Lung (tissue), 11 donors: ENCODE measurements at regions not wholly inside any gene's neighbourhood (a gene's known extent, or its start where the extent isn't known, plus 50 kb on each side); places are given as distances from the start of the nearest gene placed in this dataset.

Source experiments
- ATAC-seq: fragments of 200-7000 bp; cut with Tn5 transposase; one replicate; pipeline ENCODE4 v1.9.1; 2020; ENCODE audit warnings: moderate number of reproducible peaks; ENCODE audit not compliant: insufficient read depth, low FRiP score
- DNase-seq, 3 donors: peaks; one replicate each; pipeline ENCODE4 v3.0.0-alpha.2; 2013 to 2017
- H3K27ac ChIP-seq, 2 donors: one replicate each; pipeline ENCODE4 v1.5.1; 2013; ENCODE audit warnings: mild to moderate bottlenecking in 2 of 2, moderate library complexity in 2 of 2, control low read depth in 1 of 2, inconsistent platforms in 1 of 2, low read depth in 1 of 2, low read length in 1 of 2
- H3K27me3 ChIP-seq, 3 donors: one replicate each; pipeline ENCODE4 v1.5.1; 2013; ENCODE audit warnings: low read length in 2 of 3; ENCODE audit not compliant: control insufficient read depth in 3 of 3, insufficient read depth in 3 of 3
- H3K36me3 ChIP-seq, 4 donors: one replicate each; pipeline ENCODE4 v1.5.1; 2013; ENCODE audit warnings: low read length in 4 of 4, mild to moderate bottlenecking in 1 of 4, moderate library complexity in 1 of 4; ENCODE audit not compliant: control insufficient read depth in 4 of 4, insufficient read depth in 4 of 4
- H3K4me1 ChIP-seq, 5 donors: one replicate each; pipeline ENCODE4 v1.5.1; 2013; ENCODE audit warnings: low read length in 5 of 5, mild to moderate bottlenecking in 2 of 5, moderate library complexity in 1 of 5; ENCODE audit not compliant: control insufficient read depth in 5 of 5, insufficient read depth in 5 of 5
- H3K4me3 ChIP-seq: one replicate; pipeline ENCODE4 v1.5.1; 2013; ENCODE audit warnings: mild to moderate bottlenecking, control low read depth, moderate library complexity
- H3K9ac ChIP-seq, 2 donors: one replicate each; pipeline ENCODE4 v1.5.1; 2013; ENCODE audit warnings: low read length in 2 of 2, control low read depth in 1 of 2; ENCODE audit not compliant: insufficient read depth in 1 of 2
- H3K9me3 ChIP-seq, 4 donors: one replicate each; pipeline ENCODE4 v1.5.1; 2013; ENCODE audit warnings: low read length in 3 of 4, mild to moderate bottlenecking in 1 of 4, moderate library complexity in 1 of 4; ENCODE audit not compliant: control insufficient read depth in 4 of 4, insufficient read depth in 3 of 4
- WGBS, 2 donors: extraction: QIAGEN DNeasy Blood & Tissue Kit; methylation state at CpG; one replicate each; pipeline ENCODE4 v1.1.7; 2013; 5-methylcytosine and 5-hydroxymethylcytosine counted together
- TF ChIP-seq, protein P1 (sequence below): IDR thresholded peaks from 2 replicates; pipeline ENCODE4 v1.5.1; 2012; ENCODE audit warnings: mild to moderate bottlenecking; ENCODE audit errors: control extremely low read depth, extremely low read depth
- donor health status: control.
- donor health status: control.
- donor health status: Bipolar disorder and iron deficiency.
- donor health status: healthy.
- donor health status: DM: yes; HTN: yes; CAD: no.

DNA sequence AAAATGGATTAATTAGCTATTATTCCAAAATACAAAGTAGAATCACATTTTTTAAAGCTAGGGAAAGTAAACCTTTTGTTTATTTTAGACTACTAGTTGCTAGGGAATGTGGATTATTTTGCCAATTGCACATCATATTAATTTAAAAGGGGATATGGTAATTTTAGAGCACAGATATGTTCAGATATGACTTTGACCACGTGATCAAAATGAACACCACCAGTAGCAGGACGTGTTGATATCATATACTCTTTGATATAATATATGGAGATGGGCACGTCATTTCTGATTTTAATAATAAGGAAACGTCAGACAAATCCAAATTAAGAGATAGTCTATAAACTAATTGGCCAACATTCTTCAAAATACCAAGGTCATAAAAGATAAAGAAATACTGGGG, 1188.3 kb upstream of the CNTN5 start:
- Histone ChIP-seq H3K27me3 (no peaks in the 10 kb centered on the region), H3K9me3 (no peaks in the 10 kb centered on the region), H3K4me3 (no peak overlapping the region), H3K36me3 (no peaks in the 10 kb centered on the region), H3K9ac (no peak overlapping the region), H3K27ac (no peak overlapping the region), H3K4me1 (no peaks in the 10 kb centered on the region)
- ATAC-seq (no peak), DNase-seq (no peak)
- 66 to 75% methylated on average over 4 of the region's 4 CpGs for WGBS, 2 donors
- TF ChIP-seq, protein P1, sequence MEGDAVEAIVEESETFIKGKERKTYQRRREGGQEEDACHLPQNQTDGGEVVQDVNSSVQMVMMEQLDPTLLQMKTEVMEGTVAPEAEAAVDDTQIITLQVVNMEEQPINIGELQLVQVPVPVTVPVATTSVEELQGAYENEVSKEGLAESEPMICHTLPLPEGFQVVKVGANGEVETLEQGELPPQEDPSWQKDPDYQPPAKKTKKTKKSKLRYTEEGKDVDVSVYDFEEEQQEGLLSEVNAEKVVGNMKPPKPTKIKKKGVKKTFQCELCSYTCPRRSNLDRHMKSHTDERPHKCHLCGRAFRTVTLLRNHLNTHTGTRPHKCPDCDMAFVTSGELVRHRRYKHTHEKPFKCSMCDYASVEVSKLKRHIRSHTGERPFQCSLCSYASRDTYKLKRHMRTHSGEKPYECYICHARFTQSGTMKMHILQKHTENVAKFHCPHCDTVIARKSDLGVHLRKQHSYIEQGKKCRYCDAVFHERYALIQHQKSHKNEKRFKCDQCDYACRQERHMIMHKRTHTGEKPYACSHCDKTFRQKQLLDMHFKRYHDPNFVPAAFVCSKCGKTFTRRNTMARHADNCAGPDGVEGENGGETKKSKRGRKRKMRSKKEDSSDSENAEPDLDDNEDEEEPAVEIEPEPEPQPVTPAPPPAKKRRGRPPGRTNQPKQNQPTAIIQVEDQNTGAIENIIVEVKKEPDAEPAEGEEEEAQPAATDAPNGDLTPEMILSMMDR = no peak

DNA sequence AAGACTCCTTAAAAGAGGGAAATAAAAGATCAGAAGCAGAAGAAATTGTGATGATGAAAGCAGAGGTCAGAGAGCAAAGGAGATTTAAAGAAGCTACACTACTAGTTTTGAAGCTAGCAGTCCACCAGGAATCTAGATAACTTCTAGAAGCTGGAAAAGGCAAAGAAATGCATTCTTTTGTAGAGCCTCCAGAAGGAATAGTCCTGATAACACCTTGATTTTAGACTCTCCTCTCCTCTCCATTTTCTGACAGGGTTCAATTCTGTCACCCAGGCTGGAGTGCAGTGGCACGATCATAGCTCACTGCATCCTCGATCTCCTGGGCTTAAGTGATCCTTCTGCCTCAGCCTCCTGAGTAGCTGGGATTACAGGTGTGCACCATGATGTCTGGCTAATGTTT, 1187.3 kb upstream of the CNTN5 start:
- ATAC-seq (no peak), DNase-seq (no peak)
- 83 to 96% methylated on average over 2 of the region's 2 CpGs for WGBS, 2 donors
- H3K27me3 ChIP-seq = no peaks in the 10 kb centered on the region
- H3K4me3 ChIP-seq = no peak overlapping the region
- H3K4me1 ChIP-seq = no peaks in the 10 kb centered on the region
- no peaks in the 10 kb centered on the region for H3K9me3 ChIP-seq
- no peak overlapping the region for H3K9ac ChIP-seq
- H3K36me3 ChIP-seq = no peaks in the 10 kb centered on the region
- TF ChIP-seq, protein P1 = no peak
- H3K27ac ChIP-seq = no peak overlapping the region

DNA sequence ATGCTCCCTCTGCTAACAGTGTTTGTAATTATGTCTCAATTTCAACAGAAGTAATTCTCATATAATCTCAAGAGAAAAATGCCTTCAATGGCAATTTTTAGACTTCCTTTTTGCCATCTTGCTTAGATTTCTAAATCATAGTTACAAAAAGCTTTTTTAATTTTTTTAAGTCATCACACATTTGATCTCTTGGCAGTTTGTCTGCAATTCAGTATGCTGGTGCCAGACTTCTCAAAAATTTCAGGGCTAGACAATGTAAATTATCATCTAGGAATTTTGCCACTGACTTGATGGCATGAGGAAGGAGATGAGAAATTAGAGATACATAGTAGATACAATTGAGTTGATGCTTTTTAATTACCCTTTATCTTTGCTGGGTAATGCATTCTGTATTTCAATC, 1176.7 kb upstream of the CNTN5 start:
- TF ChIP-seq, protein P1 = no peak
- Histone ChIP-seq H3K4me3 (no peak overlapping the region), H3K9ac (no peak overlapping the region), H3K4me1 (no peaks in the 10 kb centered on the region), H3K27ac (no peak overlapping the region), H3K36me3 (no peaks in the 10 kb centered on the region), H3K9me3 (peaks cover 0 to 5% (median under 1%) of the 10 kb centered on the region in 4 donors), H3K27me3 (no peaks in the 10 kb centered on the region)
- DNase-seq (no peak), ATAC-seq (no peak)

DNA sequence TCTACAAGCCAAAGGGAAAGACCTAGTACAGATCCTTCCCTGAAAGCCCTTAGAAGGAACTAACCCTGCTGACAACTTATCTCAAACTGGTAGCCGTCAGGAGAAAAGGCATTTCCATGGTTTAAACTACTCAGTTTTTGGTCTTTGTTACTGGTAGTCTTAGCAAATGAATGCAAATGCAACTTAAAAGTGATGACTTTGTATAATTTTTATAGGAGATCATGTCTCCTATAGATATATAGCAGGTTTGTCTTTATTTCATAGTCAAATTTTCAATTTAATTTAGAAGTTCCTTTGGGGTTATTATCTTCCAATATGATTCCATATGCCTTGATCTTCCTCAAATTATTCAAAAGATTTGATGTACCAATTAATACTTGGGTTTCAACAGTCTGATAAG, 1173.0 kb upstream of the CNTN5 start:
- Histone ChIP-seq H3K4me1 (no peaks in the 10 kb centered on the region), H3K27ac (no peak overlapping the region), H3K27me3 (no peaks in the 10 kb centered on the region), H3K9me3 (no peaks in the 10 kb centered on the region), H3K36me3 (no peaks in the 10 kb centered on the region), H3K9ac (no peak overlapping the region), H3K4me3 (no peak overlapping the region)
- TF ChIP-seq, protein P1 = no peak
- 87 to 93% methylated on average over 1 of the region's 1 CpG for WGBS, 2 donors
- ATAC-seq (no peak), DNase-seq (no peak)
